Neural progenitor cell (in vitro differentiated cells): ENCODE measurements at regions not wholly inside any gene's neighbourhood (a gene's known extent, or its start where the extent isn't known, plus 50 kb on each side); places are given as distances from the start of the nearest gene placed in this dataset.

Experiments
- DNase-seq: peaks from one replicate; pipeline ENCODE4 v3.0.0-alpha.2; 2016; ENCODE audit warnings: low spot score
- H2AFZ ChIP-seq: fragments of 200-600 bp; sonication (generic); replicated peaks from 2 replicates; pipeline ENCODE4 v1.6.1; 2016; ENCODE audit warnings: antibody characterized with exemption
- H3F3A ChIP-seq: fragments of 200-600 bp; sonication (generic); 2 replicates; pipeline ENCODE4 v1.6.1; 2016; ENCODE audit warnings: antibody characterized with exemption, low read depth
- H3K27ac ChIP-seq: fragments of 200-600 bp; sonication (generic); 2 replicates; pipeline ENCODE4 v1.5.1; 2016; ENCODE audit warnings: mild to moderate bottlenecking
- H3K27me3 ChIP-seq: fragments of 200-600 bp; sonication (generic); 2 replicates; pipeline ENCODE4 v1.6.1; 2016; ENCODE audit warnings: mild to moderate bottlenecking, moderate library complexity
- H3K36me3 ChIP-seq: fragments of 200-600 bp; sonication (generic); 2 replicates; pipeline ENCODE4 v1.5.1; 2016
- H3K4me1 ChIP-seq: fragments of 200-600 bp; sonication (generic); 2 replicates; pipeline ENCODE4 v1.6.1; 2016; ENCODE audit warnings: mixed run types
- H3K4me2 ChIP-seq: fragments of 200-600 bp; sonication (generic); 2 replicates; pipeline ENCODE4 v1.6.1; 2016
- H3K4me3 ChIP-seq: fragments of 200-600 bp; sonication (generic); 2 replicates; pipeline ENCODE4 v1.5.1; 2016
- H3K79me2 ChIP-seq: fragments of 200-600 bp; sonication (generic); 2 replicates; pipeline ENCODE4 v1.6.1; 2016; ENCODE audit warnings: low read depth
- H3K9ac ChIP-seq: fragments of 200-600 bp; sonication (generic); 2 replicates; pipeline ENCODE4 v1.6.1; 2016
- H3K9me3 ChIP-seq: fragments of 200-600 bp; sonication (generic); 2 replicates; pipeline ENCODE4 v1.5.1; 2016; ENCODE audit warnings: low read depth
- H4K20me1 ChIP-seq: fragments of 200-600 bp; sonication (generic); 2 replicates; pipeline ENCODE4 v1.6.1; 2016; ENCODE audit warnings: low read depth
- H3K27ac Mint-ChIP-seq: 3 replicates; pipeline ENCODE4 v1.8.0; 2021; ENCODE audit warnings: mixed read lengths
- H3K27me3 Mint-ChIP-seq: 2 replicates; pipeline ENCODE4 v1.8.0; 2022; ENCODE audit warnings: low read depth, mild to moderate bottlenecking, inconsistent platforms, moderate library complexity, mixed read lengths; ENCODE audit not compliant: insufficient read depth
- H3K36me3 Mint-ChIP-seq: 3 replicates; pipeline ENCODE4 v1.8.0; 2021; ENCODE audit warnings: mixed read lengths
- H3K4me1 Mint-ChIP-seq: 3 replicates; pipeline ENCODE4 v1.8.0; 2021; ENCODE audit warnings: mixed read lengths
- H3K4me3 Mint-ChIP-seq: 3 replicates; pipeline ENCODE4 v1.8.0; 2021; ENCODE audit warnings: mild to moderate bottlenecking, moderate library complexity, mixed read lengths
- H3K9me3 Mint-ChIP-seq: 3 replicates; pipeline ENCODE4 v1.8.0; 2020; ENCODE audit warnings: mixed read lengths
- CTCF ChIP-seq: fragments of 200-600 bp; sonication (generic); IDR thresholded peaks from 2 replicates; pipeline ENCODE4 v1.5.1; 2017; ENCODE audit warnings: antibody characterized with exemption, mild to moderate bottlenecking
- EZH2 ChIP-seq: fragments of 200-600 bp; sonication (generic); IDR thresholded peaks from 2 replicates; pipeline ENCODE4 v1.6.1; 2017; ENCODE audit warnings: antibody characterized with exemption, mild to moderate bottlenecking, moderate library complexity
- EZH2phosphoT487 ChIP-seq: fragments of 200-600 bp; sonication (generic); IDR thresholded peaks from 2 replicates; pipeline ENCODE4 v1.6.1; 2017; ENCODE audit warnings: antibody characterized with exemption

GRCh38 chr16:65672960-65673359 is 551.1 kb upstream of the CDH11 start:
- Mint-ChIP-seq H3K36me3 (no peaks in the 10 kb centered on the region), H3K27ac (no peak overlapping the region), H3K27me3 (peaks cover 10% of the 10 kb centered on the region), H3K4me1 (peaks cover 2% of the 10 kb centered on the region), H3K4me3 (no peak overlapping the region), H3K9me3 (no peaks in the 10 kb centered on the region)
- H3K4me1 ChIP-seq: no peaks in the 10 kb centered on the region
- no peak overlapping the region for H3K27ac ChIP-seq
- no peak for DNase-seq
- no peak overlapping the region for H2AFZ ChIP-seq
- no peak overlapping the region for H3K4me2 ChIP-seq
- H3K4me3 ChIP-seq: no peak overlapping the region
- H3K79me2 ChIP-seq: no peaks in the 10 kb centered on the region
- H3K9me3 ChIP-seq: no peaks in the 10 kb centered on the region
- no peaks in the 10 kb centered on the region for H4K20me1 ChIP-seq
- no peaks in the 10 kb centered on the region for H3F3A ChIP-seq
- H3K36me3 ChIP-seq: no peaks in the 10 kb centered on the region
- H3K9ac ChIP-seq: no peak overlapping the region
- H3K27me3 ChIP-seq: no peaks in the 10 kb centered on the region
- no peak for TF ChIP-seq CTCF
- TF ChIP-seq EZH2: no peak
- no peak for TF ChIP-seq EZH2phosphoT487

GRCh38 chr16:65671071-65671470 is 549.2 kb upstream of the CDH11 start:
- Mint-ChIP-seq H3K9me3 (no peaks in the 10 kb centered on the region), H3K36me3 (no peaks in the 10 kb centered on the region), H3K4me1 (peaks cover 6% of the 10 kb centered on the region), H3K27ac (no peak overlapping the region), H3K27me3 (peaks cover 10% of the 10 kb centered on the region), H3K4me3 (no peak overlapping the region)
- Histone ChIP-seq H3K36me3 (no peaks in the 10 kb centered on the region), H3K4me3 (no peak overlapping the region), H4K20me1 (no peaks in the 10 kb centered on the region), H3K79me2 (no peaks in the 10 kb centered on the region), H3K27me3 (no peaks in the 10 kb centered on the region), H3K27ac (no peak overlapping the region), H3K9ac (no peak overlapping the region), H3K4me1 (peaks cover 12% of the 10 kb centered on the region), H3K9me3 (no peaks in the 10 kb centered on the region), H3F3A (peaks cover 8% of the 10 kb centered on the region), H2AFZ (no peak overlapping the region), H3K4me2 (no peak overlapping the region)
- no peak for DNase-seq
- TF ChIP-seq EZH2phosphoT487: no peak
- TF ChIP-seq EZH2: no peak
- TF ChIP-seq CTCF: no peak

- Mint-ChIP-seq H3K4me3 (no peak overlapping the region), H3K27ac (no peak overlapping the region), H3K9me3 (peaks cover 11% of the 10 kb centered on the region), H3K27me3 (peaks cover 11% of the 10 kb centered on the region), H3K36me3 (no peaks in the 10 kb centered on the region), H3K4me1 (peaks cover 17% of the 10 kb centered on the region)
- Histone ChIP-seq H2AFZ (no peak overlapping the region), H3K36me3 (no peaks in the 10 kb centered on the region), H3K9ac (no peak overlapping the region), H3K4me1 (peaks cover 14% of the 10 kb centered on the region), H3K4me3 (no peak overlapping the region), H3K9me3 (no peaks in the 10 kb centered on the region), H3K27ac (no peak overlapping the region), H4K20me1 (no peaks in the 10 kb centered on the region), H3K4me2 (no peak overlapping the region), H3F3A (peaks cover 8% of the 10 kb centered on the region), H3K27me3 (no peaks in the 10 kb centered on the region), H3K79me2 (no peaks in the 10 kb centered on the region)
- DNase-seq: no peak
- TF ChIP-seq EZH2phosphoT487 (no peak), CTCF (no peak), EZH2 (no peak)
Measured at GRCh38 chr16:65668064-65668595, 546.3 kb upstream of the CDH11 start.
